G401.6 (cell line): ENCODE measurements at regions not wholly inside any gene's neighbourhood (a gene's known extent, or its start where the extent isn't known, plus 50 kb on each side); places are given as distances from the start of the nearest gene placed in this dataset.

Experiments used
- FAIRE-seq: peaks from 2 replicates; lab custom pipeline; 2012; peaks lifted over from hg19 to GRCh38; lab: Jason Lieb, UNC

DNA sequence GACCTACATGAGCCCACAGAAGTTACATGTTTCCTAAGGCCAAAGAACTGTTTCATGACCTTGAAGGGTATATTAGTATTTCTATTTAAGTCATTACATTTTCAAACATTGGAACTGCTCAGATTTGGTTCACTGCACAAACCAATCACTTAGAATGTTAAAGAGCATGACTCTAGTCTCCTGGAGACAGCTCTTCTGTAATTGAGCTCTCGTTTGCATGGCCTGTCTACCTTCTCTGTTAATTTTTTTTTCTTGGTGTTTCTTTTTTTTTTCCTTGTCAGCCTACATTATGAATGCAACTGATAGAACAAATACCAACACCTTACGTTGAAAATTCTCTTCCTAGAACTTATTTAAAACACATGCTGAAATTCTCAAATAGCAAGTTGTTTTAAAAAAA, 860.2 kb upstream of the MAP3K7 start:
- no peak for FAIRE-seq

DNA sequence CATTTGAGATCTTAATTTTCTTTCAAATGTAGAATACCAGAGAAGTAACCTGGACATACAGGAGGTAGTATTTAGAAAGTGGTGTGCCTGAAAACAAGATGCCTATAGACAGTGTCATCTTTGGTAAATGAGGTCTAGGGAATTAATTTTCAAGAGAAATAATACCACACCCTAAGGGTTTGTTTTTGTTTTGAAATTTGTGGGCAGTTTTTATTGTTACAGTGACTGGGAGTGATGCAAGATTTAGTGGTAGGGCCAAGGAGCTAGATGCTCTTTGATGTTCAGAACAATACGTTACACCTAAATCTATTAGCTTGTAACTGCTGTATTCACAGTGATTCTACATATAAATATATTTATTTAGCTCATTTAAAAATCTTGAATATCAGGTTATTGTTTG, 856.5 kb upstream of the MAP3K7 start:
- no peak for FAIRE-seq

DNA sequence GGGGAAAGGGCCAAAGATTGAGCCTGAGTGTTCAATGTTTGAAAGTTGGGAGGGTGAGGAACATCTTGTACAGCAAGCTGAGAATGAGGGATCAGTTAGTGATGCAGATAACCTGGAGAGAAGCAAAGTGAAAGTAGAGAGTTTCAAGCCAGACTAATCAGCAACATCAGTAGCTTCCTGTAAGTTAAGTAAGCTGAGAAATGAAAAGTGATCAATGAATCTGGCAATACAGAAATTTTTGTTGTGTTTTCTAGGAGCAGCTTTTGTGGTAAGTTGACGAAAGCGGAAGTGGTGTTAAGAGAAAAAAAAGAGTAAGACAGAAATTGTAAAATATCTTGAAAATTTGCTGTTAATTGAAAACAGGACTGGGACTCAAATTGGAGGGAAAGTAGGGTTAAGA, 855.5 kb upstream of the MAP3K7 start:
- no peak for FAIRE-seq

DNA sequence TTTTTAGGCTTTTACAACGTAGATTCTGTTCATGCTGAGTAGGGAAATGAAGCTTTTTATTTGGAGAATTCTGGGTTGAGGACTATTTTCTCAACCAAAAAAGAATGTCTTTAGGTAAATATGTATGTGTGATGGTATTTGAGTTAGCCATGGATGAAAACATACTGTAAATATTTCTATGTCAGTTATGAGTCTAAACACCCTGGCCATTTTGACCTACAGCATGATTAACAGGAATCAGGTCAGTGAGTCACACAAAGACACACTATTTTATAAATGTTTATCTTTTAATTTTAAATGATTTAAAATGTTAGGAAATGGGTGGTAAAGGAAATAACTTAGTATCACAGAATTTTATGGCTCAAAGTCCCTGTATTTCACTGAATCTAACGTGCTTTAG, 851.7 kb upstream of the MAP3K7 start:
- FAIRE-seq: no peak

DNA sequence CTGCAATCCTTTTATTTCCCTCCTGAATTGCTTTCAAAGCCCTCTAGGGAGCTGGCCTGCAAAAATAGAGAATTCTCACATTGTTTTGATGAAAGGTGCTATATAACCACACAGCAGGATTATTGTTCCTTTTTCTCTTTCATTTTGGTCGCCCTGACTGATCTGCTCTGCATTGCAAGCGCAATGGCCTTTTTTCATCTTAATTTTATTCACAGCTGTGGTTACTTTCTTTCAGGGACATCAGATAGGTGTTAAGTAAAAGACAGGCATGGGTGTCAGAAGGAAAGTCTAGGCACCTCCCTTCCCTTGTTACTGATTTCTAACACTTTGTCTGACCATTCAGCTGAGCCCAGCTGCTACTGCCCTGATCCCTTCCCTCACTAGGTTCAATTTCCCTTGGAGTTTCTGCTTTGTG, 850.5 kb upstream of the MAP3K7 start:
- no peak for FAIRE-seq

DNA sequence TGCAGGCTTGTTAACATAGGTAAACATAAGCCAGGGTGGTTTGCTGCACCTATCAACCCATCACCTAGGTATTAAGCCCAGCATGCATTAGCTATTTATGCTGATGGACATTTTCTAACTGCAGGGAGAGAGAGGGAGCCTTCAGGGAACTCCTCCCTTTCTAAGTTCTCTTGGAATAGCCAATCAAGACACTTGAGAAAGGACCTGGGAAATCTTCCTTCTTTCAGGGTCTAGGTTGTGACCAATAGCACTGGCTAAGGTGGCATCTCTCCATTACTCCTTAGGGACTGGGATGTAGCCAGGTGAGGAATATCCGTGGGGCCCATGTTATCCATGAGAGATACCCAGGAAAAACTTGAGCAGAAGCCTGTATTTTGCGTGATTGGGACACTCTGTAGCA, 849.6 kb upstream of the MAP3K7 start:
- no peak for FAIRE-seq

DNA sequence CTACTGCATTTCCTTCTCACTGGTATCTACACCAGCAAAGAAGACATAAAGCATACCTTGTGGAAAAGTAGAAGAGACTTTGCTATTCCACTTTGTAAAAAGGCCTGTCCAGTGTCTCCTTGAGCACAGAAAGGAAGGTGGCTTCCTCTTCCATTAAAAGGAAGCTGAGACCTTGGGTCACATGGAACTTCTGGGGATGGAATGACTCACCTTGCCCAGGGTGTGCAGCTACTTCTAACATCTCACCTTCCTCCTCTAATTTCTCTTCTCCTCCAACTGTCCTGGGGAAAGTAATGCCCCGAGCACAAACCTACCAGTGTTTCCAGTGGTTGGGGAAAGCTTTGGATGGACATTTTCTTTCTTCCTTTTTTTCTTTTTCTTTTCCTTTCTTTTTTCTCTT, 848.8 kb upstream of the MAP3K7 start:
- no peak for FAIRE-seq

DNA sequence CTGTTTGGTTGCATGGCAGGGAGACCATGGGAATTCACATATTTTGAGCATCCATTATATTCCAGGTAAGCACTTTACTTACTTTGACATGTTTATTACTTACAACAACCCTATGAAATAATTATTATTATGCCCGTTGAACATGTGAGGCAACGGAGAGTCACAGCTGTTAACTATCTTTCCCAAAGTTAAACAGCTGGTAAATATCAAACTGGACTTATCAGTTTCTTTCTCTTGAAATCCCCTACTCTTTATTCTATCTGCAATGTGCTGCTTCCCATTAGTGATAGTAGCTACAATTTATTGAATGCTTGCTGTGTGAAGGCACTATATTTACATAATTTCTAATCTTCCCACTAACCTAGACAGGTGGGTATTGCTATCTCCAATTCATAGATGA, 847.7 kb upstream of the MAP3K7 start:
- no peak for FAIRE-seq

DNA sequence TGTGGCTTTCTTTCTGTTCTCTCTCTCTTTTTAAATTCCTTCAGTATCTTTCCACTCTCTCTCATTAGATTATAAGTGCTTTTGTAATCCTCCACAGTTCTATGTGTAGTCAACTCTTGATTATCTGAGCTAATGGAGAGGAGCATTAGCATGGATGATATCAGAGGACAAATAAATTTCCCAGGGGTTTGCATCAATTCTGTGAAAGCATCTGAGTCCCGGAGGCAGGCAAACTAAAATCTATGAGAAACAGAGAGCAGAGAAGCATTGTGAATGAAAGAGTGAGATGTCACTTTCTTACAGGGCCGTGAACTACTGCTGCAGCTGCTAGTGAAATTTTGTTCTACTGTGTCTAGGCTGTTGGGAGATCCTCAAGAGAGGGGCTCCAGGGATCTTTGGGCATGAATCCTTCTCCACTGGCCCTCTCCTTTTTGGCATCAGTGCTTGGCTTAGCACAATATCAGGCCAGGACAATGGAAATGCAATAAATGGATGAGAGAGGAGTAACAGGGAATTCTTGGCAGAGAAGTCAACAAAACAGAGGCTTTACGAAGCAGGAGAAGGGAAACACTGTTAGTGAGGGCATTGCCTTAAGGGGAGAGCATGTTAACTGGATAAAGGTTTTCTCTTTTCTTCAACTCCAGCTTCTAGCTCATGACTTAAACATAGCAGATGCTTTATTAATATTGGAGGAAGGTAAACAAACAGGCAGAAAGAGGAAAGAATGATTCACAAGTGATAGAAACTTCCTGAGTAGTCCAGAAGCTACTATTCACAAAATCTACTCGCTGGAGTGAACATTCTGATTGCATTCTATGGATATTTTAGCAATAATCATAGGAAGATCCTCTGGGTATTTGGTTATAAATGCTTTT, 847.0 kb upstream of the MAP3K7 start:
- no peak for FAIRE-seq

DNA sequence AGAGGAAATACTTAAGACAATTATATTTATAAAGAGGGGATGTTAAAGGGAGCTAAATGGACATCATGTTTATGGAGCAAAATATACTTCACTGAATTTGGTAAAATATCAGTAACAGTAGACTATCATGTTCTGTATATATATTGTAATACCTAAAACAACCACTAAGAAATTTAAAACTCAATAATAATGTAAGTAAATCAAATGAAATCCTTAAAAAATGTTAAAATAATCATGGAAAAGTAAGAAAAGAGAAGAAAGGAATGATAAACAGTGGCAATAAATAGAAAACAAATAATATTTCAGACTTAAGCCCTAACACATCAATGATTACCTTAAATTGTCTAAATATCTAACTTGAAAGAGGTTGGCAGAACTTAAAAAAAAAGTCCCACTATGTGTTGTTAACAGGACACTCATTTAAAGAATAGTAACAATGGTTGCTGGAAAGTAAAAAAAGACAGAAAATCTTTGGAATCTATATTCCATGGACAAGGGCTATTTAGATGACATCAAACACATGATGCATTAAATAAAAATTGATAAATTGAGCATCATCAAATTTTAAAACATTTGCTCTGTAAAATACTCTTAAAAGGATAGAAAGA, 842.2 kb upstream of the MAP3K7 start:
- FAIRE-seq: no peak

DNA sequence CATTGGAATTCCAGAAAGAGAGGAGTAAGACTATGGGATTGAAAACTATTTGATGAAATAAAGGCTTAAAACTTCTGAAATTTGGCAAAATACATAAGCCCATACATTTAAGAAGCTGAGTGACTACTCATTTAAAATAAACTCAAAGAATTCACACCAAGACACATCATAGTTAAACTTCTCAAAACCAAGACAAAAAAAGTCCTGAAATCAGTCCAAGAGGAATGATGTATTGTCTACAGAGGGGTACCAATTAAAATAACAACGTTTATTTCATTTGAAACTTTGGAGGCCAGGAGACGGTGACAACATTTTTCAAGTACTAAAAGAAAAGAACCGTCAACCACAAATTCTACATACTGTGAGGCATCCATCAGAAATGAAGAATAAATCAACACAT, 841.4 kb upstream of the MAP3K7 start:
- FAIRE-seq: no peak

DNA sequence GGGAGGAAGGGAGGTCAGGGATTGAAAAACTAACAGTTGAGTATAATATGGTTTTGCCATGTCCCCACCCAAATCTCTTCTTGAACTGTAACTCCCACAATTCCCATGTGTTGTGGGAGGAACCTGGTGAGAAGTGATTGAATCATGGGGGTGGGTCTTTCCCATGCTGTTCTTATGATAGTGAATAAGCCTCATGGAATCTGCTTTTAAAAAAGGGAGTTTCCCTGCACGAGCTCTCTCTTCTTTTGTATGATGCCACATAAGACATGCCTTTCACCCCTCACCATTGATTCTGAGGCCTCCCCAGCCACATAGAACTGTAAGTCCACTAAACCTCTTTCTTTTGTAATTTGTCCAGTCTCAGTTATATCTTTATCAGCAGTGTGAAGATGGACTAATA, 833.4 kb upstream of the MAP3K7 start:
- no peak for FAIRE-seq

DNA sequence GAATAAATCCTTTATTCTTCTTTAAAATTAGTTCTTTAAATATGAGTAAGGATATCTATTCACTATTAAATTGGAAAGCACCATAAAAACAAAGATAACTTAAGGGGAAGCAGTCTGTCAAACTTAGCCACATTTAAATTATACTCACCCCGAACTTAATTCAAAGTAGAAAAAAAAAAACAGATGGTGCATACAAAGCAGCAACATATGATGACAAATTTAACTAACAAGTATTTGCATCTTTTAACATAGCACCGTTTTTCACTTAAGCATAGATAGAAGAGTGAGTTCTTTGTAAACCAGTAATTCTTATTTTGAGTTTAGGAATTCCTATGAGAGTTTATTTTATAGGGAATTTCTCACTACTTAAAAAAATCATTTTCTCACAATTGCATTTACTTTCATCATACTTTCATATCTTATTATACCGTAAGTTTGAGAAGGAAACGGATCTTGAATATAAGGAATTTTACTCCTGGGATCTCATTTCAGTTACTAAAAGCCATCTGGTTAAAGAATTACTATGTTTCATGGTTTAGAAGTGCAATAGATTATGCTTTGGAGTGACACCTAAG, 828.2 kb upstream of the MAP3K7 start:
- no peak for FAIRE-seq

DNA sequence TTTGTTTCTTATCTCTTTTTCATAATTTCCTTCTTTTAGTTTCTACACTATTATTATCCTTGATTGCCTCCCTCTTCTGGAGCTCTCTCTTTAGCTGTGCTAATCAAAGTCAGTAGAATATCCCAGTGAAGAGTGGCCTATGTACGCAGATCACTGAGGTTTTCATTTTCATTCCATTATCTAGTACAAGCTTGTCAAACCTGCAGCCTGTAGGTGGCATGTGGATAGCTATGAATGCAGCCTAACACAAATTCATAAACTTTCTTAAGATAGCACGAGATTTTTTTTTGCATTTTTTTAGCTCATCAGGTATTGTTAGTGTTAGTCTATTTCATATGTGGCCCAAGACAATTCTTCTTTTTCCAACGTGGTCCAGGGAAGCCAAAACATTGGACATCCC, 825.7 kb upstream of the MAP3K7 start:
- FAIRE-seq: no peak

DNA sequence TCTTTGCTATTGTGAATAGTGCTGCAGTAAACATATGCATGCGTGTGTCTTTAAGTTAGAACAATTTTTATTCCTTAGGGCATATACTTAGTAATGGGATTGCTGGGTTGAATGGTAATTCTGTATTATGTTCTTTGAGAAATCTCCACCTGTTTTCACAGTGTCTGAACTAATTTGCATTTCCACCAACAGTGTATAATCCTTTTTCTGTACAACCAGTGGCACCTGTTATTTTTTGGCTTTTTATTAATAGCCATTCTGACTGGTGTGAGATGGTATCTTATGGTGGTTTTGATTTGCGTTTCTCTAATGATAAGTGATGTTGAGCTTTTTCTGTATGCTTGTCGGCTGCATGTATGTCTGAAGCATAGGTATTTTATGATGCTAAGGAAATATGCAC, 820.8 kb upstream of the MAP3K7 start:
- FAIRE-seq: no peak

DNA sequence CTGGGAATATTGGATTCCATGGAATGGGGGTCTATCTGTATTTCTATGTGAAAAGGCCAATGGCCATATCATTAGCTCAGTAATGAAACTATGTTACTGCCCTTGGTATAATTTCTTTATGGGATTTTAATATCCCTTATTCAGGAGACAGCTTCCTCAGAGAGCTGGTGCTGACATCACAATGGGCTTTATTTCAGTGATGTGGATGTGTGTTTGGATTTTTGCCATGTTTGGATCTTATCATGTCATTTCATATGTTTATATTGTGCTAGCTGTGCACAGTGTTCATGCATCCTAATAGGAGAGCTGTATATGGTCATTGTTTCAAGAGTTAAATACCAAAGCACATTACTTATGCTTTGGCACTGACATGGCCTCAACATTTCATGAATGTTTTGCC, 806.1 kb upstream of the MAP3K7 start:
- FAIRE-seq: no peak

DNA sequence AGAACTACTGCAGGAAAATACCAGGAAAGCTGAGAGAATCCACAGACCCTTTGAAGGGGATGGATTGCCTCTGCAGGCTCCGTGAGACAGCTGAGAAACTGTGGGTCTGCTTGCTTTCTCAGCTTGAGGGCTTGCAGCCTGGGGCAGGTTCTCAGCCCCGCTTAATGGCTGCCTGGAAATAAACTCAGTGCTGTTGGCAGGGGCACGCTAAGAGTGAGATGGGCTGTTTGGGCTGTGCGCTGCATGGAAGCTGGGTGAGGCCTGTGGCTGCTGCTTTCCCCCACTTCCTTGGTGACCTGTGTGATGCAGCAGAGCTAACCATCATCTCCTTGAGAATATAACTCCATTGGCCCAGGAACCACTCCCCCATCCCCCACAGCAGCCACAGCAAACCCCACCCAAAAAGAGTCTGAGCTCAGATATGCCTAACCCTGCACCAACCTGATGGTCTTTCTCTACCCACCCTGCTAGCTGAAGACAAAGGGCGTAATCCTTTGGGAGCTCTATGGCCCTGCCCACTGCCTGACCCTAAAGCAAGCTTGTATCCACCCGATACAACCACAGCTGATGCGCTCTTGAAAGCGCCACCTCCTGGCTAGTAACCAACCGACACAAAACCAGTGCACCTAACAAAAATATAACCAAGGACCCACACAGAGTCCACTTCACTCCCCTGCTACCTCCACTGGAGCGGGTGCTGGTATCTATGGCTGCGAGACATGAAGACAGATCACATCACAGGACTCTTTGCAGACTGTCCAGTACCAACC, 800.6 kb upstream of the MAP3K7 start:
- FAIRE-seq: no peak

DNA sequence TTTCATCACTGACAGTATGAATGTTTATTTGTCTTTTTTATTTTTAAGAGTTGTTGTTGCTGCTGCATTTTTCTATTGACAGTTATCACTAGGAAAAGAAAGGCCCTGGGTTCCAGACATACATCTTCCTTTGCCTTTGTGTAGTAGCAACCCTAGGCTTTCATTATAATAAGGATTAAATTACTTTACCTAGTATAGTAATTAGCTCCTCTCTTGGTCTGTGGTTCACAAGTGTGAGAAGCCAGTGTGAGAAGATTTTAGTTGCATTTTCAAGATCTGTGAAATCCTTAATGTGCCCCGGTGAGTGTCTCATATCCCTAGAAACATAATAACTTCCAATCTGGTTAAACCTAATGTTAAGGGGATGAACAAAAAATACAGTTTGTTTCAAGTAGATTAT, 799.3 kb upstream of the MAP3K7 start:
- no peak for FAIRE-seq

DNA sequence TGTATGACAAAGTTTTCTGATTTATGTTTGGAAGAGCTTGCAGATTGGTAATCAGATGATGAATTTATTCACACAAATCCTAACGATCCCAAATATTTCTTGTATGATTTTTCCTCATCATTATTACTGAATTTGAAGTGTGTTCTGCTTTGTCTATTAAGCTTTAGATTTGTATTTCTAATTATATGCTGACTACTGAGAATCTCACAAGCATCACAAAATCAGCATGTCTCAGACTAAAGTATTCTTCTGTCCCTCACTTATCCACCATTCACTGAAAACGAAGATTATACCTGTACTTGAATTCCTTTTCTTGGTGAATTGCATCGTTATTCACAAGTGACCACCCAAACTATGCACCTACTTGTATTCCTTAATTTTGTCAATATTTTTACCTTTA, 796.3 kb upstream of the MAP3K7 start:
- no peak for FAIRE-seq

DNA sequence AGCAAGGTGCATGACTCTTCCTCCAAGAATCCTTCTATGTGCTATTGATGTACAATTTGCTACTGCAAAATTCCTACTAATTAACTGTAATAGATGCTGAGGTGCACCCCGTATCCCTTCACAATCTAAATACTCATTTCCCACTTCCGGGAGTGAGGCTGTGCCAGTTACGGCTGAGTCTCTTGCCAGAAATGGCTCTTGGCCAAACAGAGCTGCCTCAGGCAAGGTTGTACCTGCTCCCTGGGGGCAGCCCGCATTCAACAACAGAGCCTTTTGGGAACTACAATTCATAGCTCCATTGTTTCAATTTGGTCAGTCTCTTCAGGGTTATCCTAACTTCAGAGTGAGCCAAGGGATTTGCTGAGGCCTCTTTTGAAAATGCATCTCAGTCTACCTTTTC, 789.8 kb upstream of the MAP3K7 start:
- FAIRE-seq: no peak

DNA sequence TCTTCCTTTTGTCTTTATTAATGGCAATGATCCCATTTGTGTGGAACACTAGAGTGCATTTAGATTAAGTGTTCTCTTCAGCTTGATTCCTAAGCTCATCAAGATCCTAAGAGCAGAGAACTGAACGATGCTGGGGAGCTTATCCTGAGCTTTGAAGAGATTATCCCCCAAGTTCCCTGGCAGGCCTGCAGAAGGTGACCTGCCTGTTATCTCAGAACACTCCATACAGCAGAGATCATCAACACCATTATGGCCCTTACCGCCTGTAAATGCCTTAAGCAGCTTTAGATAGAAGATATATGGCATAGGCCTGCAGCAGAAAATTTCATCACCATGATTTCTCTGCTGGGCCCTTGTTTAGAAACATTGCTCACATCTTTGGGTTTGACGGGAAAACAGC, 779.9 kb upstream of the MAP3K7 start:
- no peak for FAIRE-seq

DNA sequence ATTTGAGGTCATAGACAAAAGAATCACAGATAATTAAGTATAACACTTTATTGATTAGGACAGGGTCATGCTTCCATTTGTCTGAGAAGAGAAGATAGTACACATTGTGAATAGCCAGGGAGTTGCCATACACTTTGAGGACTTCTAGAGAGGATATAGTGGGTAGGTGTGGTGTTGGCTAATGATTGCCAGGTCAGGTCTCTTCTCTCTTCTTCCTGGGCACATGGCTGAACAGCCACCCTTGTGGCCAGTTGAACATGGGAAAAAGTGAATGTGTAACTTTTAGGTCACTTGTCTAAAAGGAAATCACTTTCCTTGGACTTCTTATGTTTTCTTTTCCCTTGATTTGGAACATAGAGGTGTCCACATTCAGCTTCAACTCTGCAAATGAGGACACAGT, 772.1 kb upstream of the MAP3K7 start:
- no peak for FAIRE-seq

DNA sequence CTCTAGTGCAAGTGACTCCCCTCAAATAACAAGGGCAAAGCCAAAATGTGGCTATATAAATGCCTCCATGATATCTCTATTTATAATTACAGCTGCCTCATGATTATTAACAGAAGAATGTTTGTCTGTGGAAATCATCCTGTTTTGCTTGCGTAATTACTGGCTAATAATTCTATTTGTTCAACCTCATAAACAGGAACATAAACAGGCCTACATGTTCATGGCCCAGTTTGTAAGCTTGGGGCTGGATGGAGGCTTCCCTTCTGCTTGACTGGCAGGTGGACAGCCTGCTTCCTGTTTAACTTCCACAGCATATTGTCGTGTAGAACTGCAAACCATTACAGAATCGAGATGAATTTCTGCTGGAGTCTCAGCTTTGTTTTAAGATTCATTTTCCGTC, 766.0 kb upstream of the MAP3K7 start:
- FAIRE-seq: no peak
